ENCODE measurements at regions not wholly inside any gene's neighbourhood (a gene's known extent, or its start where the extent isn't known, plus 50 kb on each side); places are given as distances from the start of the nearest gene placed in this dataset.

DNA sequence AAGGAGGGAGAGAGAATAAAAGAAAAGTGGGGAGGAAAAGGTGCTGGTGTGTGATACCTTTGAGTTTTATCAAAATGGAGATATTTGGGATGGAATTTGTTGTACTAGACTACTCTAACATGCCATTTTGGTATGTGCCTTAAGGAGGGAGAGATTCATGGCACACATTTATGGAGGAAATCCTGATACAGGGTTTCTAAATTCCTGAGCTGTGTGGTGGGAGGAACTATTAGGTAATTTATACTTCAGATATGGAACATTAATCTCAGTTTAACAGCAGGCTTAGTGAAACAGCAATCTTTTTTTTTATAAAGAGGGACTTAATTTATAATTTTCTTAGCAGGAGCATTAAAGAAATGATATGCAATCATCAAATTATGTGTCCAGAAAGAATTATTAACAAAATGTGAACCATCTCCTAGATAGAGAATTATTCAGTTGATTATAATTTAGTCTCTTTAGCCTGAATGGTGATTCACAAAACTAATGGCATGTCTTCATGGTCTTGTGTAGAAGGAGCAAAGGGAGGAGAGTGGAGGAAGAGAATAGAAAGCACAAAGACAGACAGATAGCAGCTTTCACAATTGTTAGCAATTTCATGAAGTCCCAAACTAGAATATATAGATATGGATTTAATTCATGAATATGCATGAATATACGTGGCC is 301.6 kb downstream of the HLX start:
- H3K27ac ChIP-seq: no peak overlapping the region
- H3K36me3 ChIP-seq (ENCODE audit: low read depth): no peaks in the 10 kb centered on the region
- no peaks in the 10 kb centered on the region for H3K27me3 ChIP-seq (replicated peaks; ENCODE audit: insufficient read depth)
- H3K4me2 ChIP-seq (ENCODE audit: unreplicated experiment): no peak overlapping the region
- H3F3A ChIP-seq (ENCODE audit: insufficient read depth): no peaks in the 10 kb centered on the region
- no peak overlapping the region for H3K9ac ChIP-seq
- H3K4me1 ChIP-seq (ENCODE audit: insufficient read depth): no peaks in the 10 kb centered on the region
- no peak for DNase-seq
- H2AFZ ChIP-seq: no peak overlapping the region
- no peaks in the 10 kb centered on the region for H3K79me2 ChIP-seq (ENCODE audit: insufficient read depth)
- no peaks in the 10 kb centered on the region for H3K9me2 ChIP-seq (ENCODE audit: insufficient read depth)
- TF ChIP-seq EZH2 (IDR thresholded peaks at IDR 0.05; ENCODE audit: insufficient read depth, poor library complexity, severe bottlenecking): no peak
- TF ChIP-seq EZH2phosphoT487 (IDR thresholded peaks at IDR 0.05; ENCODE audit: insufficient read depth, low read depth): no peak
- H4K20me1 ChIP-seq (ENCODE audit: insufficient read depth): no peaks in the 10 kb centered on the region
- H3K4me3 ChIP-seq: no peak overlapping the region
- no peaks in the 10 kb centered on the region for H3K9me3 ChIP-seq (ENCODE audit: low read depth)
- 86 to 90% methylated on average over 1 of the region's 1 CpG for WGBS, 2 experiments (ENCODE audit: low coverage in 1 of 2, low lambda C conversion rate in 2 of 2, missing lambda C conversion rate in 2 of 2)
- in situ Hi-C loops (cut with MboI): no loop called here

DNA sequence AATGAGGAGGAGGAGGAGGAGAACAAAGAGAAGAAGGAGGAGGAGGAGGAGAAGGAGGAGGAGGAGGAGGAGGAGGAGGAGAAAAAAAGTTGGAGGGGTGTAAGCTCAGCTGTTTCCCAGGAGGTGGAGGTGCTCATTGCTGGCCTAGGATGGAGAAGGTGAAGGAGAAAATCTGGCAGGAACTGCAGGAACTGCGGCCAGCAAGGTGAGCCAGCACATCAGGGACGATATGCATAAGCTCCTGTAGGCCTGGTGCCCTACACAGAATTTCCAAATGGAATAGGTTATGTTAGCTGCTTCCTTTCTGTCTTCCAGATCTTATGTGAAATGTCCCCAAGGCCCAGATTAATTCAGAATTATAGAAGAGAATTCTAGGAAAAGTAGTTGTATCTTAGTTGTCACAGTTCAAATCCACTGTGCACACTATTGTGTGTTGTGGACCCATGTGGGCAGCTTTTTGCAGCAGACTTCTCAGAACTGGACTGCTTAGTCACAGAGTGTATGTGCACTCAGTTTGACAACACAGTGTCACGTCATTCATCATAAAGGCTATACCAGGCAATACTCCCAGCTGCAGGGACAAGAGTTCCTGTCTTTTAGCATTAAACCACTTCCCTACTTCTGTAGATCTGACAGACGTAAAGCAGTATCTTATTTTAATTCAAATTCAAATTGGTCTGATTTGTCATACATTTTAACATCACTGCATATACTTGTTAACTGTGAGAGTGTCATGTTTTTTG is 303.7 kb downstream of the HLX start:
- Histone ChIP-seq H3K27me3 (replicated peaks; ENCODE audit: insufficient read depth) (no peaks in the 10 kb centered on the region), H3K36me3 (ENCODE audit: low read depth) (no peaks in the 10 kb centered on the region), H4K20me1 (ENCODE audit: insufficient read depth) (no peaks in the 10 kb centered on the region), H3F3A (ENCODE audit: insufficient read depth) (no peaks in the 10 kb centered on the region), H3K9ac (no peak overlapping the region), H3K9me2 (ENCODE audit: insufficient read depth) (no peaks in the 10 kb centered on the region), H3K27ac (no peak overlapping the region), H3K4me2 (ENCODE audit: unreplicated experiment) (no peak overlapping the region), H3K79me2 (ENCODE audit: insufficient read depth) (no peaks in the 10 kb centered on the region), H2AFZ (no peak overlapping the region), H3K4me1 (ENCODE audit: insufficient read depth) (no peaks in the 10 kb centered on the region), H3K4me3 (no peak overlapping the region), H3K9me3 (ENCODE audit: low read depth) (no peaks in the 10 kb centered on the region)
- WGBS, 2 experiments (ENCODE audit: low coverage in 1 of 2, low lambda C conversion rate in 2 of 2, missing lambda C conversion rate in 2 of 2): 91 to 97% methylated on average over 4 of the region's 4 CpGs
- in situ Hi-C loops (cut with MboI): no loop called here
- TF ChIP-seq EZH2 (IDR thresholded peaks at IDR 0.05; ENCODE audit: insufficient read depth, poor library complexity, severe bottlenecking) (no peak), EZH2phosphoT487 (IDR thresholded peaks at IDR 0.05; ENCODE audit: insufficient read depth, low read depth) (no peak)
- no peak for DNase-seq

GRCh38 chr1:221184131-221184794 is 305.0 kb downstream of the HLX start:
- Histone ChIP-seq H3K9me2 (ENCODE audit: insufficient read depth) (no peaks in the 10 kb centered on the region), H3K27me3 (replicated peaks; ENCODE audit: insufficient read depth) (no peaks in the 10 kb centered on the region), H3K4me1 (ENCODE audit: insufficient read depth) (no peaks in the 10 kb centered on the region), H3K9ac (no peak overlapping the region), H3K4me3 (no peak overlapping the region), H3K79me2 (ENCODE audit: insufficient read depth) (no peaks in the 10 kb centered on the region), H3K4me2 (ENCODE audit: unreplicated experiment) (no peak overlapping the region), H4K20me1 (ENCODE audit: insufficient read depth) (no peaks in the 10 kb centered on the region), H3K9me3 (ENCODE audit: low read depth) (no peaks in the 10 kb centered on the region), H2AFZ (no peak overlapping the region), H3K27ac (no peak overlapping the region), H3F3A (ENCODE audit: insufficient read depth) (no peaks in the 10 kb centered on the region), H3K36me3 (ENCODE audit: low read depth) (no peaks in the 10 kb centered on the region)
- DNase-seq: no peak
- in situ Hi-C loops (cut with MboI): no loop called here
- TF ChIP-seq EZH2phosphoT487 (IDR thresholded peaks at IDR 0.05; ENCODE audit: insufficient read depth, low read depth): no peak
- TF ChIP-seq EZH2 (IDR thresholded peaks at IDR 0.05; ENCODE audit: insufficient read depth, poor library complexity, severe bottlenecking): no peak
- WGBS, 2 experiments (ENCODE audit: low coverage in 1 of 2, low lambda C conversion rate in 2 of 2, missing lambda C conversion rate in 2 of 2): 89 to 92% methylated on average over 3 of the region's 3 CpGs

- Histone ChIP-seq H2AFZ (no peak overlapping the region), H3K9me2 (ENCODE audit: insufficient read depth) (no peaks in the 10 kb centered on the region), H3K79me2 (ENCODE audit: insufficient read depth) (no peaks in the 10 kb centered on the region), H3K9ac (no peak overlapping the region), H3K4me3 (no peak overlapping the region), H4K20me1 (ENCODE audit: insufficient read depth) (no peaks in the 10 kb centered on the region), H3K27ac (no peak overlapping the region), H3K36me3 (ENCODE audit: low read depth) (no peaks in the 10 kb centered on the region), H3K9me3 (ENCODE audit: low read depth) (no peaks in the 10 kb centered on the region), H3F3A (ENCODE audit: insufficient read depth) (no peaks in the 10 kb centered on the region), H3K4me2 (ENCODE audit: unreplicated experiment) (no peak overlapping the region), H3K4me1 (ENCODE audit: insufficient read depth) (no peaks in the 10 kb centered on the region), H3K27me3 (replicated peaks; ENCODE audit: insufficient read depth) (no peaks in the 10 kb centered on the region)
- in situ Hi-C loops (cut with MboI): no loop called here
- DNase-seq: no peak
- 47 to 63% methylated on average over 1 of the region's 1 CpG for WGBS, 2 experiments (ENCODE audit: low coverage in 1 of 2, low lambda C conversion rate in 2 of 2, missing lambda C conversion rate in 2 of 2)
- no peak for TF ChIP-seq EZH2 (IDR thresholded peaks at IDR 0.05; ENCODE audit: insufficient read depth, poor library complexity, severe bottlenecking)
- no peak for TF ChIP-seq EZH2phosphoT487 (IDR thresholded peaks at IDR 0.05; ENCODE audit: insufficient read depth, low read depth)
Measured at GRCh38 chr1:221187174-221187573, 307.9 kb downstream of the HLX start.
